ENCODE measurements at regions not wholly inside any gene's neighbourhood (a gene's known extent, or its start where the extent isn't known, plus 50 kb on each side); places are given as distances from the start of the nearest gene placed in this dataset.
A peak's percentile ranks its signal among the peaks of the same experiment; 100 is the strongest.

DNA sequence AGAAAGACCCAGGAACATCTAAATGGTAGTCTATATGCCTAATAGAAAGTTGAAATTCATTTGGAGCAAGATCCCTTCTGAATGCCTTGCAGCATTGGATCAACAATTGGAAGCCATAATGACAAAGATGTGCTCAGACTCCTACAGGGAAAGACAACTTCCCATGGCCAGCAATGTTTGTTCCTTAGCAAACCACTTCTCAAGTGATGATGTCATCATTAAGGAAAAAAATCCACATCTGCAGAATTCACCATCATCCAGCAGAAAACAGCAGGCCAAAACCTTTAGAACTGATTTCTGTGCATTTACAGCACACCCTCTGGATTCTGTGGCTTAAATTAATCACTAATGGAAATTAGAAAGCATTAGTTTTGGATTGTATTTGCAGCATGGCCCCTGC is 82.4 kb upstream of the ZIC3 start:
- Histone ChIP-seq H3K4me3 (no peak overlapping the region), H3K27ac (no peak overlapping the region), H3K9me3 (no peaks in the 10 kb centered on the region), H3K36me3 (no peaks in the 10 kb centered on the region), H3K27me3 (peaks cover 0 to 3% of the 10 kb centered on the region in 2 donors), H3K4me1 (no peaks in the 10 kb centered on the region)
- intact Hi-C loops (cut with DNase I) = no loop called here
- ATAC-seq (no peak), DNase-seq (no peak)
- no peak for TF ChIP-seq POLR2A (IDR thresholded peaks at IDR 0.05)
- TF ChIP-seq, protein P1, sequence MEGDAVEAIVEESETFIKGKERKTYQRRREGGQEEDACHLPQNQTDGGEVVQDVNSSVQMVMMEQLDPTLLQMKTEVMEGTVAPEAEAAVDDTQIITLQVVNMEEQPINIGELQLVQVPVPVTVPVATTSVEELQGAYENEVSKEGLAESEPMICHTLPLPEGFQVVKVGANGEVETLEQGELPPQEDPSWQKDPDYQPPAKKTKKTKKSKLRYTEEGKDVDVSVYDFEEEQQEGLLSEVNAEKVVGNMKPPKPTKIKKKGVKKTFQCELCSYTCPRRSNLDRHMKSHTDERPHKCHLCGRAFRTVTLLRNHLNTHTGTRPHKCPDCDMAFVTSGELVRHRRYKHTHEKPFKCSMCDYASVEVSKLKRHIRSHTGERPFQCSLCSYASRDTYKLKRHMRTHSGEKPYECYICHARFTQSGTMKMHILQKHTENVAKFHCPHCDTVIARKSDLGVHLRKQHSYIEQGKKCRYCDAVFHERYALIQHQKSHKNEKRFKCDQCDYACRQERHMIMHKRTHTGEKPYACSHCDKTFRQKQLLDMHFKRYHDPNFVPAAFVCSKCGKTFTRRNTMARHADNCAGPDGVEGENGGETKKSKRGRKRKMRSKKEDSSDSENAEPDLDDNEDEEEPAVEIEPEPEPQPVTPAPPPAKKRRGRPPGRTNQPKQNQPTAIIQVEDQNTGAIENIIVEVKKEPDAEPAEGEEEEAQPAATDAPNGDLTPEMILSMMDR (IDR thresholded peaks at IDR 0.05) = no peak

DNA sequence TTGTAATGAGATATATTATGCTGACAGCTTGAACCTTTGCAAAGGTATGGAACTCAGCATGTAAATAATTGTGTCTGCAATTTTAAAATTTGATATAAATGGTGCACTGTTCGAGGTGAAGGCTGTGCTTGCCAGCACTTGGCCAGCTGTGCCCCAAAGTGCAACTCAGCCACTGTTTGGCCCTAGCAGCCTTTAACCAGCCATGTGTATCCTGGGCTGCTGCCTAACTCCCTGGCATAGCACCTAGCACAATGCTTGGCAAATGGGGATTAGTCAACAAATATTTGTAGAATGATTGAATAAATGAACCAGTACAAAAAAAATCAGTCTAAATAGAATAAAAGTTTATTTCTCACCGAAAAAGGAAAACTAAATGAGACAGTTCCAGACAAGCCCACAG is 83.8 kb upstream of the ZIC3 start:
- Histone ChIP-seq H3K9me3 (no peaks in the 10 kb centered on the region), H3K36me3 (no peaks in the 10 kb centered on the region), H3K4me3 (no peak overlapping the region), H3K27me3 (peaks cover 0 to 7% of the 10 kb centered on the region in 2 donors), H3K4me1 (no peaks in the 10 kb centered on the region), H3K27ac (no peak overlapping the region)
- no peak for TF ChIP-seq POLR2A (IDR thresholded peaks at IDR 0.05)
- TF ChIP-seq, protein P1 (IDR thresholded peaks at IDR 0.05) = no peak
- no peak for DNase-seq
- peak in 2 of 4 donors; percentile 43 to 55 for ATAC-seq
- intact Hi-C loops (cut with DNase I) = no loop called here
- 35% methylated on average over 2 of the region's 2 CpGs for WGBS (ENCODE audit: insufficient coverage, low coverage, low lambda C conversion rate, missing lambda C conversion rate)

DNA sequence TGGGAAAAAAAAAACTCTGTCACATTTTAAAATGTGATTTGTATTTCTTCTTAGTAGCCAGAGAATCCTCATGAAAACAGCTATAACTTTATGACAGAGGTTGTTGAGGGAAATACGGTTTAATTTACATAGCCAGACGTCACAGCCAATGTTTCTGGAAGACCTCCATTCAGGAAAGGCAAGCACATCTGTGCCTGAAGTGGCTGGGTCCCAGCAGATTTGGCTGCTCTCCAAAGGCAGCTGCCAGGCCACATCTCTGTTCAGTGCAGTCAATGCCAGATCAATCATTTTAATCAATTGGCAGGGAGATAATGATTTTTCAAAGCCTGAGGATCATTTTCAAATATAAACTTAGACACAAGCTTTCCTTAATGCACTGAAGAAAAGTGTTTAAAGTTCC is 86.5 kb upstream of the ZIC3 start:
- ATAC-seq (no peak), DNase-seq (no peak)
- Histone ChIP-seq H3K27ac (no peak overlapping the region), H3K4me3 (no peak overlapping the region), H3K27me3 (peaks cover 0 to 10% of the 10 kb centered on the region in 2 donors), H3K36me3 (no peaks in the 10 kb centered on the region), H3K4me1 (no peaks in the 10 kb centered on the region), H3K9me3 (no peaks in the 10 kb centered on the region)
- intact Hi-C loops (cut with DNase I) = no loop called here
- WGBS (ENCODE audit: insufficient coverage, low coverage, low lambda C conversion rate, missing lambda C conversion rate) = 11% methylated on average over 2 of the region's 2 CpGs
- TF ChIP-seq POLR2A (IDR thresholded peaks at IDR 0.05) = no peak

DNA sequence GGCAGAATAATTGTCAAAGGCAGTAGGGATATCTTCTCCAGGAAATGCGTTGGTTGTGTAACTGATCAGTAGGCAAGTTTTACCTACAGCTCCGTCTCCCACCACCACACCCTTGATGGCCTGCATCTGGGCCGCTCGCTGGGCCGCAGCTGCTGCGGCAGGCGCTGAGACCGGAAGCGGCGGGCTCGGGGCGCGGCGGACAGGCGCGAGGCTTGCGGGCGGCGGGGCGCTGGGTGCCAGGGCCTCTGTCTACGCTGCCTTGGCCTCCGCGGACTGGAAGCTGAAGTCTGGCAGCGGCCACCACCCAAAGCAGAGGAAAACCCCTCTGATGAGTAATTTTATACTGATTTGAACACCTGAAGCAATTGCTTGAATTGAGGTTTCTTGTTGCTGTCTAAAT is 124.2 kb upstream of the ZIC3 start:
- no peaks in the 10 kb centered on the region for H3K36me3 ChIP-seq
- no peaks in the 10 kb centered on the region for H3K4me1 ChIP-seq
- no peak overlapping the region for H3K27ac ChIP-seq
- TF ChIP-seq, protein P1 (IDR thresholded peaks at IDR 0.05) = no peak
- TF ChIP-seq POLR2A (IDR thresholded peaks at IDR 0.05) = no peak
- DNase-seq (no peak), ATAC-seq (no peak)
- intact Hi-C loops (cut with DNase I) = no loop called here
- no CpG with 5 or more reads among the region's 24 CpGs for WGBS (ENCODE audit: insufficient coverage, low coverage, low lambda C conversion rate, missing lambda C conversion rate)
- no peaks in the 10 kb centered on the region for H3K27me3 ChIP-seq
- no peaks in the 10 kb centered on the region for H3K9me3 ChIP-seq
- no peak overlapping the region for H3K4me3 ChIP-seq

DNA sequence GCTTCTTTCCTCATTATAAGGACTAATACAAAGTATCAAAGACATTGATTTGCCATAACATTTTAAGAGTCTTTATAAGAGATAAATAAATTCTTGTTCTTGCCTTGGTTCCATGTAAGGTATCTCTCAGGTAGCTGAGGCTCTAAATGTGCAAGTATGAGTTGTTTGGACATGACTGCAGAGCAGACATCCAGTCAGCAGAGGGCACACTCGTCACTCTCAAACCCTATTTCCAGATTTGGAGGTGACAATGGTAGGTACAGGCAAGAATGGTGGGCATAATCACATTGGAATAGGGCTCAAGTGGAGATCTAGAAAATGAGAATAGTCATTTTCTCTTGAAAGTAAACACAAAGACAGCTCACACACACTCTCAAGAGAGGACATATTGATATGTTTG is 133.3 kb upstream of the ZIC3 start:
- ATAC-seq (peak; percentile 33 to 68 (median 64)), DNase-seq (no peak)
- WGBS (ENCODE audit: insufficient coverage, low coverage, low lambda C conversion rate, missing lambda C conversion rate) = 10% methylated on average over 1 of the region's 1 CpG
- H3K27ac ChIP-seq = no peak overlapping the region
- no peaks in the 10 kb centered on the region for H3K36me3 ChIP-seq
- H3K9me3 ChIP-seq = no peaks in the 10 kb centered on the region
- no peaks in the 10 kb centered on the region for H3K4me1 ChIP-seq
- H3K27me3 ChIP-seq = peaks cover 10 to 17% of the 10 kb centered on the region in 2 donors
- TF ChIP-seq, protein P1 (IDR thresholded peaks at IDR 0.05) = peak; percentile 19 to 56 (median 40)
- TF ChIP-seq POLR2A (IDR thresholded peaks at IDR 0.05) = no peak
- no peak overlapping the region for H3K4me3 ChIP-seq
- intact Hi-C loops (cut with DNase I) = no loop called here

All from right lobe of liver (tissue), 6 donors.